ENCODE measurements at regions not wholly inside any gene's neighbourhood (a gene's known extent, or its start where the extent isn't known, plus 50 kb on each side); places are given as distances from the start of the nearest gene placed in this dataset.

DNA sequence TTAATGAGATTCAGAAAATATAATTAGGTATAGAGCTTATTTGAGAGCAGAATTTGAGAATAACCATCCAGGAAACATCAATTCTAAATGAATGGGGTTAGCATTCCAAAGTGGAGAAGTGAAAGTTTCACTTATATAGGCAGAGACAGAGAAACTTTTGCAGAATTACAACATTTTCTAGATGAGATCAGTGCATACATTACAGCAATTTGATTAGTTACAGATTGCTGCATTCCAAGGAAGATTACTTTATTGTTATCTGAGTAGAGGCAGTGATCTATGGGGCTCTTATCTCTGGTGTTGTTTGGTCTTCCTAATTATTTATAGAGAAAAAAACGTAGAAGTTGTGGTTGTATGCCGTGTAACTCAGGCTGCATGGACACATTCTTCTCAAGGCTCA, 373.8 kb upstream of the SYT4 start:
- DNase-seq: no peak

GRCh38 chr18:43656547-43656946, 379.3 kb upstream of the SYT4 start:
- no peak for DNase-seq

- DNase-seq: no peak
Observed at GRCh38 chr18:43661570-43661969, 384.3 kb upstream of the SYT4 start.

DNA sequence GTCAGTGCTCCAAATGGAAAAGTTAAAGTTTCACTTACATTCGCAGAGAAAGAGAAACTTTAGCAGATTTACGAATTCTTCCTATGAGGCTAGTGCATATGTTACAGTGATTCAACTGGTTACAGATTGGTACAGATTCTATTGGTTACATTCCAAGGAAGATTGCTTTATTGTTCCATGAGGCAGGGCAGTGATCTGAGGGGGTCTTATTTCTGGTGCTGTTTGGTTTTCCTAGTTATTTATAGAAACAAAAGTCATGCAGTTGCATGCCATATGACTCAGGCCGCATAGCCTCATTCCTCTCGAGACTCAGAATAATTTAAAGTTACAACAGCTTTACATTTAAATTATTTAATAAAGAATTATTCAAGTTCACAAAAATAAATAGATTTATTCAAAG, 385.4 kb upstream of the SYT4 start:
- DNase-seq: no peak

DNA sequence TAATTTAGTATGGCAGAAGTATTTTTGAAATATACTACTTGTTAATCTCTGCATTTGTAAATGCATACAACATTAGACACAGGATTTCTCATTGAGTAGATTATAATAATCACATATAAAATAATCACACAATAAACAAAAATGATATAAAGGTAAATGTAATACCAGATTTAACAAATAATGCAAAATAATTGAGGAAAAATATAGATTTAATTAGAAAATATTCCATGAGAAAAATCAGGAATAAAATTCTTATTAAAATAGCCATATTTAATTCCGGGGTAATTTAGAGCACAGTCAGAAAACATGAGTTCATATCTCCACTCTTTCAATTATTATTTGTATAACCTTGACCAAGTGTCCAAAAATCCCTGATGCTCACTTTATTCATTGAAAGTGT, 385.9 kb upstream of the SYT4 start:
- no peak for DNase-seq

DNA sequence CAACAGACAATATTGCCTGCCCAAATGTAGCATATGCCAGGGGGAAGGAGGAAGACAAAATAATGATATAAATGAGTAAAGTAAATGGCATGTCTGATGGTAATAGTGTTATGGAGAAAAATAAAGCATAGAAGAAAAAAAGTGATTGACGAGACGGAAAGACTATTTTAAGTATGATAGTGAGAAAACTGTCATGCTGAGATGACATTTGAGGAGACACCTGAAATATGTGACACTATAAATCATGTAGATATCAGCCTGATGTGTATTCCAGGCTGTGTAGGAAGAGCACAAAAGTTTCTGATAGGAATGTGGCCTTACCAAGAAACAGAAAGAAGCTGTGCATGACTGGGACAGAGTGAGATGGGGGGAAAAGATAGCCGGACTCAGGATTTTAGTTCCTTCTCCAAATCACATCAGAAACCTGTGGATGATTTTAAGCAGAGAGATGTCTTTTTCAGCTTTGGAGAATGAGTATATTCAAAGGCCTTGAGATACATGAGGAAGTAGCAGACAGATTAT, 387.3 kb upstream of the SYT4 start:
- no peak for DNase-seq

DNA sequence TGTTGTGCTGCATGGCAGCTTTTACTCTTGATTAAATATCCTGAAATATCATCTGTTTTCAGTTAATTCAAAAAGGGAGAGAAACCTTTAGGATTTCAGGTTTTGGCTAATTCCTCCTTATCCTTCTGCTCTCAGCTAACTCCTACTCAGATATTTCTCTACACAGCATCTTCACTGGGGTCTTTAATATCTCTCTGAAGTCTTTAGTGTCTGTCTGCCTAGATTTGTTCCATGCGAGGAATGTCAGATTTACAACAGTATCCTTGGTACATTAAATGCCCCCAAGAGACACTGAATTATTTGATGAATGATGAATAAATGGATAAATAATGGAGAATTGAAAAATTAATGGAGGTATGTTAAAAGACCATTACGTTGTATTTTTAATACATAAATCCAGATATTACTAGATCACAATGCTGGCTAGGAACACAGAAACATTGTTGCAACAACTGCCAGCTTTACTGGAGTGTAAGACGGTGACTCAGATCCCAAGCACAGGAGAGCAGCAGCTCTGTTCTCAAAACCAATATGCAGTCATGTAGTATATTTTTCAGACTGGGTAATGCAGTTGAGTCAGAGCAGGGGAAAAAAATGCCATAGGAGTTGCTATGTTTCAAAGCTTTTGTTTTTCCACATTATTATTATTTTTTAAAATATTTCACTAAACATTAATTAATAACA, 388.0 kb upstream of the SYT4 start:
- no peak for DNase-seq

DNA sequence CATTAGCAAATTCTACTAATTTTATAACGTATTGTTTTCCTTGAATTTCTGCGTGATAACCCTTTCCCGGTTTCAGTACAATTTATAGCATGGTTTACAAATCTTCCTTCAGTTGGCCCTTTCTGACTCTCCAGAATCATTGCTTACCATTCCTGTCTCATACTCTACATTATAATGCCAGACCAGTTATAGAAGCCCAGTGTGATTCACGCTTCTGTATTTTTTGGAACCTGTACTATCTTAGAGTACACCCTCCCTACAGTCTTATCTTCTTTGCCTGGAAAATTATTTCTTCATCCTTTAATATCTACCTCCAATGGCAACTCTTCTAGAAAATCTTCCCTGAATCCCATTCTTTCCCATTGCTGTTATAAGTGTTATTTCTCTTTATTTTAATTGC, 391.6 kb upstream of the SYT4 start:
- no peak for DNase-seq

DNA sequence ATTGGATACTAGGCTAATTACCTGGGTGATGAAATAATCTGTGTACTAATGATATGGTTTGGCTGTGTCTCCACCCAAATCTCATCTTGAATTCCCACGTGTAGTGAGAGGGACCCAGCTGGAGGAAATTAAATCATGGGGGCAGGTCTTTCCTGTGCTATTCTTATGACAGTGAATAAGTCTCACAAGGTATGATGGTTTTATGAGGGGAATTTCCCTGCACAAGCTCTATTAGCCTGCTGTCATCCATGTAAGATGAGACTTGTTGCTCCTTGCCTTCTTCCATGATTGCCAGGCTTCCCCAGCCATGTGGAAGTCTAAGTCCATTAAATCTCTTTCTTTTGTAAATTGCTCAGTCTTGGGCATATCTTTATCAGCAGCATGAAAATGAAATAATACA, 394.1 kb upstream of the SYT4 start:
- DNase-seq: no peak

DNA sequence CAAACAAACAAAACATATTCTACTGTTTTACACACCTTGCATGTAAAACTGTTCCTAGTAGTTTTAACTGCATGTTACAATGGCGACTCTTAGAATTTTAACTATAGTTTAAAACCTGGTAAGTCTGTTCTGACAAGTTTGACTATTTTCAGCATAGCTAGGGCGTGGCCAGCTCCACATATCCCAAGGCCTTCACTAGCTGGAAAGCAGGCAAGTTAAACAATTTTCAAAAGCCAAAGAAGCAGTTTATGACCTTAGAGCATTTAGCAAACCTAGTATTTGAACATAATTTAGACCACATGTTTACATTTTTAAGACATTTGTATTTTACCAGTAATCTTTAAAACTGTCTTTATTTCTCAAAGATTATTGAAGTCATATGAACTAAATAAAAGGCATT, 402.8 kb upstream of the SYT4 start:
- DNase-seq: no peak

DNA sequence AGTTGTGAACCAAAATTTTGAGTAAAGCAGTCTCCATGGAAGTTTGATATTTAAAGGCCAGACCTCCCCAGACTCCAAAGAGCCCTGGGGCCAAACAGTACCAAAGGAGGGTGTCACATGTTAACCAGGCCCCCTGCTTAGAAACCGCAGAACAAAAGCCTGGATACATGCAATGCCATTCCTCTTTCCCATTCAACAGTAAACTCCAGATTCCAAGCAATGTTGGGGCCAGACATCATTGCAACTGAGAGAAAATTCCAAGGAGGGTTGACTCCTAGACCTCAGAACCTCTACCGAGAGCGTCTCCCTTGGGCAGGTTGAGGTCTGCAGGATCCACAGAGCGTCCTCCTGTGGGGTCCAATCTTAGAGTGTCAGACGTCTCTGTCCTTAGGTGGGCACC, 404.4 kb upstream of the SYT4 start:
- DNase-seq: no peak

DNA sequence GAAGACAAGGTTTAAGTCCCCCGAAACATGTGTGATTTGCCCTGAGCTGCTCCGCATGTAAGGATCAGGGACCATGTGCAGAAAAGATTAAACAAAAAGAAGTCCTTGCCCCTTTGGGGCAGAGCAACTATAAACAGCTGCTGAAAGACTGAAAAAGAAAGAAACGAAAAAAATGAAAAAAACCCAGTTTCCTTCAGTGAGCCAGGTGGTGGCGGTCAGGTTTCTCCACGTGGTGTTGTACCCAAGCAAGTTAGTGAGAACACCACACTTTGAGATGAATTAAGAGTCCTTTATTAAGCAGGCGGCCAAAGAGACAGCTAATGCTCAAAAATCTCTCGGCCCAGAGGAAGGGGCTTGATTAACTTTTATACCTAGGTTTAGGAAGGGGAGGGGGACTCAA, 404.9 kb upstream of the SYT4 start:
- DNase-seq: no peak

GRCh38 chr18:43686709-43687108, 409.4 kb upstream of the SYT4 start:
- DNase-seq: no peak

DNA sequence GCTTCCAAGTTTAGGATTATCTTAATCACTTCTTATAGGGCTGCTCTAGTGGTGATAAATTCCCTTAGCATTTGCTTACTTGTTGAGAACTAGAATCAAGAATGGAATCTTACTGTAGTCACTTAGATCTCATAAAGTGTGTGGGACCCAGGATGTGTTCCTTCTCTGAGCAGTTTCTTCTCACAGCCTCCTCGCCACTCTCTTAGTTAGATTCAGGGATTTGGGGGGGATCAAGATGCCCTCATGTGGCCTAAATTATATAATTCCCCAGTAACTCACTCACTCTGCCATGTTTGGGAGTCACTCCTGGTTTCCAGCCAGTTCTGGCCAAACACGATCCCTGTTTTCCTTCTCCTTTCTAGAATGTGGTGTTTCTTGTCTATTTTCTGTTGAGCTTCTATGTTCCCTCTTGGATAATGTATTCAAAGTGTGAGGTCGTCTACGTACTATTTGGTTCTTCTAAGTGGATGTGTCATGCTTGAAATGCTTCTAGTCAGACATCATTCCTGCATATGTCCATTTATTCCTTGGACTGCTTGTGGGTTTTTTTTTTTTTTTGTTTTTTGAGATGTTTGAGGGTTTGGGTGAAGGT, 414.9 kb upstream of the SYT4 start:
- no peak for DNase-seq

DNA sequence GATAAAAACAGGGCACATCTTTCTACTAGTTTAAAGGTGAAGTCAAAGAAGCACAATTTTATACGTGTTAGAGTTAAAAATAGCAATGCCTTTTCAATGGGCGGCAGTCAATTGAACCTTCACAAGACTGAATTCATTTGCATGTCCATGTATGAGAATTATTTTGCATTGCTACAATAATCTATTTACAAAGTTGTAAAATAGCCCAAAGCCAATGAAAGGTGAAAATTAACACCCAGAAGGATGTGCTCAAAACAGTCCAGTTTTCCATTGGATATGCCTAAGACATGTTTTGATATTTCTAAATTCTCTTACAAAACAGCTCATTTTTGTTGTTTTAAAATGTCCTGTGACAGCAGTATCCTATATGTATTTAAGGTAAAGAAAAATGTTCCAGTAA, 425.1 kb upstream of the SYT4 start:
- DNase-seq: no peak

- no peak for DNase-seq
Observed at GRCh38 chr18:43703050-43703449, 425.8 kb upstream of the SYT4 start.

DNA sequence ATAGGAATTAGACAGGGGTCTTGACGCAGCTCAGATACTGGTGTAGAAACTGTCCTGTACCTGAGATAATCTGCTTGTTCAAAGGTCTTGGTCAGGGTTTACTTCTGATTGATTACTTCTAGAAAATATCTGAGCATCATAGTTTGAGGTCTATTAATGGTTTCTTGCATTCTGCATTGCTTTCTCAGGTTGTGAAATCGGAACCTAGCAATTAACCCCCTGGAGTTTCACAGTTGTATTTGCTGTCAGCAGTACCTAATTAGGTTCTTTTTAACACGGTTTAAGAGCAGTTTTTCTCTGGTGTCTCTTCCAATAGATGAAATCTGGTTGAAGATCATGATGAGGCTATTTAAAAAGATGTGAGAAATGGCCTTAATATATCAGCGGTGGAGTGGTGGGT, 428.6 kb upstream of the SYT4 start:
- no peak for DNase-seq

DNA sequence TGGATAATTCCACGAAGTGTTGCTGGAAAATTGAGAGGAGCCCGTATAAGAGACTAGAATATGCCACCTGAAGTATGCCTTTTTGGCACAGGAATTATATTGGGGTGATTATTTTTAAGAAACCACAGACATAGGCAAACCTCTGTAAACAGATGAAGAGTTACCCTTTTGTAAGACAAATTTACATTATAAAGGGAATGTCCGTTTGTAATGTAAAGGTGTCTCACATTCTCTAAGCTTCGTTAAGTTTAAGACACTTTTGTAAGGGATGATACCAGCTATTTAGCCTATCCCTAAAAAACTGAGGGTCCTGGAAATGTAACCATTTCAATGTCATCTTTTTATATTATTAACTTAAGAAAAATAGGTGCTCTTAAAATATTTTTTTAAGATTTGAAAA, 432.8 kb upstream of the SYT4 start:
- no peak for DNase-seq

DNA sequence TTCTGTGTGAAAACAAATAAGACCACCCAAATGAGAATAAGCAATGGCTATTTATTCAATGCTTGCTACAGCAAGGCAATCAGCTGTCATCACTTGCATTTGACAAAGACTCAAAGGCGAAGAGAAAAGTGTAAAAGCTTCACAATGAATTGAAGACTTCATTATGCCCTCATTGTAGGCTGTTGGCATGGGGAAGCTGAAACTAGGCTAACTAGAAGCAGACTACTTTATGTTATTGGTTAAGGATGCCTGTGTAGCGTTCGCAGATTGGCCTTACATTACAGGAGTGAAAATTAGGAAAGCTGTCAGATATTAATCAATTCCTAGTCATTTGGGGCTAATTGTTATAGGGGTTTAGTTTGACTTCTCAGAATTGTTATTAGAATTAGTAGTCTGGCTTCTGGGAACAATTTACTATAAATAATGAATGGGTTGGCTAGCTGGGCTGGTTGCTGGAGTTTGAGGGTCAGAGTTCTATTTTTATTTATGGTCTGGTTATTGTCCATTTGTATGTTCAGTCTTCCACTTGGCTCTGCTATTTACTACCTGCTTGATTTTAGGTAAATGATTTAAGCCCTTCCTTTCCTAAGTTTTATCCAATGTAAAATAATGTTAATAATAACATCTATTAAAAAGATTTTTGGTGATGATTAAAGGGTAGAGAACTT, 437.2 kb upstream of the SYT4 start:
- no peak for DNase-seq

GRCh38 chr18:43719267-43719795, 442.0 kb upstream of the SYT4 start:
- no peak for DNase-seq

- no peak for DNase-seq
Observed at GRCh38 chr18:43720041-43720440, 442.8 kb upstream of the SYT4 start.

DNA sequence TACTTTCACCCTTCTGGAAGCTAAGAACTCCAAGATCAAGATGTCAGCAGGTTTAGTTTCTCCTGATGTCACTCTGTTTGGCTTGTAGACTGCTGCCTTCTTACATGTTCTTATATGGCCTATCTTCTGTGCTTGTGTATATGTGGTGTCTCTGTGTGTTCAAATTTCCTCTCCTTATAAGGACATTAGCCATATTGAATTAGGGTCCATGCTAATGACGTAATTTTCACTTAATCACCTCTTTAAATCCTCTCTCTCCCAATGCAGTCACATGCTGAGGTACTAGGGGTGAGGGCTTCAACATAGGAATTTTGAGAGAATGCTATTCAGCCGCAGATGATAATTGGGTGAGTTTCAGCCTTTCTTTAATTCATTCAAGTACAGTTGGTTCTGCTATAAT, 458.3 kb upstream of the SYT4 start:
- no peak for DNase-seq

DNA sequence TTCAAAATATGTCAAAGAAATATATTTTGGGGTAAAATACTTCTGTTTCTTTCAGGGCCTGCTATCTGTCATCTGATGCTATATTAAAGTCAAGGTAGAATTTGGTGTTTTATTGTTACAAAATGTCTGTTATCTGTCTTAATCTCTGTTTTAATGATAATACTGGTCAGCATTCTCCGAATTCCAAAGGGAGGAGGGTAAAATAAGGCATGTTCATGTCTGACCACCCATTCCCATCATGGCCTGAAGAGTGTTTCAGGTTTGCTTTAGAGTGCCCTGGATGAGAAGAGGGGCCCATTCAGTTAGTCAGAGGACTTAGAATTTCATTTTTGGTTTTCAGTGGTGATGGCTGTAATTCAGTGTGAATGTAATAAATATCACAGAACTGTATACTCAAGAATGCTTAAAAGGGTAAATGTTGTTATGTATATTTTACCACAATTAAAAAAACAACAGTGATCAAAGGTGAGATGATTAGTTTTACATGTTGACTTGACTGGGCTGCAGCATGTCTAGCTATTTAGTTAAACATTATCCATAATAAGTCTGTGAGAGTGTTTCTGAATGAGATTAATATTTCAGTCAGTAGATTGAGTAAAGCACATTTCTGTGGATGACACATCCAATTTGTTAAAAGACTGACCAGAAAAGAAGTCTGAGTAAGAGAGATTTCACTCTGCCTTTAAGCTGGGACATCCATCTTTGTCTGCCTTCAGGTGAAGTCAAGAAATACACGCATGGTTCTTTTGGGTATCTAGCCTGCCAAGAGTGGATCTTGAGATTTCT, 467.9 kb upstream of the SYT4 start:
- no peak for DNase-seq

All from inflammatory macrophage (primary cell).